Caco-2 (cell line): ENCODE measurements at regions not wholly inside any gene's neighbourhood (a gene's known extent, or its start where the extent isn't known, plus 50 kb on each side); places are given as distances from the start of the nearest gene placed in this dataset.

ENCODE experiments used
- BruUV-seq: library from RNA; stranded (reverse); fragments of 400-500 nt; replicated peaks from 2 replicates; lab custom pipeline; 2021; lab: Mats Ljungman, UMichigan
- CTCF ChIA-PET: fragments of 300-600 bp; sonication (Branson Sonifier 250); formaldehyde crosslinking; loops from one replicate; lab custom pipeline; 2022; ENCODE audit warnings: antibody characterized with exemption; lab: Charles Lee
- POLR2A ChIA-PET: fragments of 300-600 bp; sonication (Branson Sonifier 250); formaldehyde crosslinking; loops from one replicate; lab custom pipeline; 2022; ENCODE audit warnings: antibody characterized with exemption; lab: Charles Lee
- DNase-seq, 2 experiments: peaks; one replicate each; pipeline versions ENCODE4 v3.0.0 to v3.0.0-alpha.2; 2020 to 2022
- H3K27me3 ChIP-seq: replicated peaks from 2 replicates; pipeline ENCODE4 v1.6.0; 2011; ENCODE audit warnings: low read length; ENCODE audit not compliant: control insufficient read depth, insufficient read depth
- H3K36me3 ChIP-seq: 2 replicates; pipeline ENCODE4 v1.5.1; 2011; ENCODE audit warnings: low read length; ENCODE audit not compliant: control insufficient read depth, insufficient read depth
- H3K4me1 ChIP-seq: fragments of 250-450 bp; sonication (Bioruptor Pico); 2 replicates; pipeline ENCODE4 v1.5.1; 2020; ENCODE audit warnings: mild to moderate bottlenecking
- H3K4me3 ChIP-seq: 2 replicates; pipeline ENCODE4 v1.5.1; 2011; ENCODE audit warnings: low read depth, mild to moderate bottlenecking, control low read depth, low read length
- H3K9me3 ChIP-seq: fragments of 250-450 bp; sonication (Bioruptor Pico); 2 replicates; pipeline ENCODE4 v1.5.1; 2020; ENCODE audit warnings: mild to moderate bottlenecking, moderate library complexity
- H3K27ac Mint-ChIP-seq: one replicate; pipeline ENCODE4 v1.8.0; 2022; ENCODE audit warnings: mixed read lengths; ENCODE audit not compliant: unreplicated experiment
- H3K27me3 Mint-ChIP-seq: one replicate; pipeline ENCODE4 v1.8.0; 2022; ENCODE audit warnings: mixed read lengths; ENCODE audit not compliant: insufficient read depth, unreplicated experiment
- H3K36me3 Mint-ChIP-seq: one replicate; pipeline ENCODE4 v1.8.0; 2022; ENCODE audit warnings: mild to moderate bottlenecking, mixed read lengths; ENCODE audit not compliant: insufficient read depth, unreplicated experiment
- H3K4me1 Mint-ChIP-seq: one replicate; pipeline ENCODE4 v1.8.0; 2022; ENCODE audit warnings: low read depth, mixed read lengths; ENCODE audit not compliant: unreplicated experiment
- H3K4me3 Mint-ChIP-seq: one replicate; pipeline ENCODE4 v1.8.0; 2022; ENCODE audit warnings: mild to moderate bottlenecking, moderate library complexity, mixed read lengths; ENCODE audit not compliant: unreplicated experiment
- H3K9me3 Mint-ChIP-seq: one replicate; pipeline ENCODE4 v1.8.0; 2022; ENCODE audit warnings: mixed read lengths; ENCODE audit not compliant: unreplicated experiment
- intact Hi-C: fragments of 100-400 bp; cut with micrococcal nuclease; formaldehyde crosslinking; loops from one replicate; pipeline ENCODE4 v1.10.0; 2022; ENCODE audit not compliant: unreplicated experiment
- TF ChIP-seq, protein P1 (sequence below), 2 experiments: fragments of 200-600 bp in 1 of 2; IDR thresholded peaks; 1 replicate in 1 of 2; 2 replicates in 1 of 2; pipeline versions ENCODE4 v1.5.1 to v1.8.0; 2011 to 2022; ENCODE audit warnings: antibody characterized with exemption in 1 of 2, control low read depth in 1 of 2, inconsistent platforms in 1 of 2, low read depth in 1 of 2, low read length in 1 of 2, mild to moderate bottlenecking in 1 of 2, moderate library complexity in 1 of 2; ENCODE audit not compliant: insufficient read depth in 1 of 2, severe bottlenecking in 1 of 2, unreplicated experiment in 1 of 2

DNA sequence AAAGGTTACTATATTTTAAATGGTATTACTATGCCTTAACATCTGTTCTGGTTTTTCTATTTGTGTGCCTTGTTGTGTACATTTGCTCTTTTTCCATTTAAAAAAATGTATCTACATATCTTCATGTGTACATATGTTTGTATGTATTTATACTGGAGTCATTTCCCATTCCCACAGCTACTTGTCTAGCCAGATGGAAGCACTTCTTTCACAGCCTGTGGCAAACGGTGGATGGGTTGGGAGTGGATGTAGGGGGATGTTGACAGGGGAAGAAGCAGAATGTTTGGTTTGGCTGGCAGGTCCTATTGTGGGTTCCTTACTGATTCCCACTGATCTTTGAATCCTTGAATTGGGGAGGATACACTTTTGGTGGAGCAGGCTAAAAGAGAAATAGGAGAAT, 93.6 kb upstream of the CNTNAP4 start:
- Mint-ChIP-seq H3K27me3 (no peaks in the 10 kb centered on the region), H3K36me3 (no peaks in the 10 kb centered on the region), H3K4me1 (no peaks in the 10 kb centered on the region), H3K4me3 (no peak overlapping the region), H3K27ac (no peak overlapping the region), H3K9me3 (peaks cover 16% of the 10 kb centered on the region)
- no TSS peak for BruUV-seq
- intact Hi-C loops: no loop called here
- H3K27me3 ChIP-seq: no peaks in the 10 kb centered on the region
- ChIA-PET CTCF (no interaction called here), POLR2A (no interaction called here)
- H3K36me3 ChIP-seq: no peaks in the 10 kb centered on the region
- H3K4me3 ChIP-seq: no peak overlapping the region
- TF ChIP-seq, protein P1, sequence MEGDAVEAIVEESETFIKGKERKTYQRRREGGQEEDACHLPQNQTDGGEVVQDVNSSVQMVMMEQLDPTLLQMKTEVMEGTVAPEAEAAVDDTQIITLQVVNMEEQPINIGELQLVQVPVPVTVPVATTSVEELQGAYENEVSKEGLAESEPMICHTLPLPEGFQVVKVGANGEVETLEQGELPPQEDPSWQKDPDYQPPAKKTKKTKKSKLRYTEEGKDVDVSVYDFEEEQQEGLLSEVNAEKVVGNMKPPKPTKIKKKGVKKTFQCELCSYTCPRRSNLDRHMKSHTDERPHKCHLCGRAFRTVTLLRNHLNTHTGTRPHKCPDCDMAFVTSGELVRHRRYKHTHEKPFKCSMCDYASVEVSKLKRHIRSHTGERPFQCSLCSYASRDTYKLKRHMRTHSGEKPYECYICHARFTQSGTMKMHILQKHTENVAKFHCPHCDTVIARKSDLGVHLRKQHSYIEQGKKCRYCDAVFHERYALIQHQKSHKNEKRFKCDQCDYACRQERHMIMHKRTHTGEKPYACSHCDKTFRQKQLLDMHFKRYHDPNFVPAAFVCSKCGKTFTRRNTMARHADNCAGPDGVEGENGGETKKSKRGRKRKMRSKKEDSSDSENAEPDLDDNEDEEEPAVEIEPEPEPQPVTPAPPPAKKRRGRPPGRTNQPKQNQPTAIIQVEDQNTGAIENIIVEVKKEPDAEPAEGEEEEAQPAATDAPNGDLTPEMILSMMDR (IDR thresholded peaks at IDR 0.05; ENCODE audit: insufficient read depth in 1 of 2, low read depth in 1 of 2, low read length in 1 of 2, severe bottlenecking in 1 of 2, unreplicated experiment in 1 of 2): no peak
- DNase-seq: no peak
- peaks cover 12% of the 10 kb centered on the region for H3K9me3 ChIP-seq
- H3K4me1 ChIP-seq: no peaks in the 10 kb centered on the region

GRCh38 chr16:76190057-76190456, 87.1 kb upstream of the CNTNAP4 start:
- no peak for DNase-seq
- ChIA-PET CTCF (no interaction called here), POLR2A (no interaction called here)
- Histone ChIP-seq H3K4me3 (no peak overlapping the region), H3K9me3 (peaks cover 7% of the 10 kb centered on the region; the same call in 1 of the 2 replicates), H3K36me3 (no peaks in the 10 kb centered on the region), H3K27me3 (no peaks in the 10 kb centered on the region), H3K4me1 (peaks cover 8% of the 10 kb centered on the region; the same call in 1 of the 2 replicates)
- no peaks in the 10 kb centered on the region for H3K27me3 Mint-ChIP-seq
- TF ChIP-seq, protein P1 (IDR thresholded peaks at IDR 0.05; ENCODE audit: insufficient read depth in 1 of 2, low read depth in 1 of 2, low read length in 1 of 2, severe bottlenecking in 1 of 2, unreplicated experiment in 1 of 2): no peak
- H3K4me1 Mint-ChIP-seq: peaks cover 12% of the 10 kb centered on the region
- no peak overlapping the region for H3K4me3 Mint-ChIP-seq
- H3K9me3 Mint-ChIP-seq: peaks cover 18% of the 10 kb centered on the region
- BruUV-seq: no TSS peak
- intact Hi-C loops: no loop called here
- H3K36me3 Mint-ChIP-seq: peaks cover 4% of the 10 kb centered on the region
- H3K27ac Mint-ChIP-seq: no peak overlapping the region

GRCh38 chr16:76190480-76190879, 86.7 kb upstream of the CNTNAP4 start:
- Mint-ChIP-seq H3K27ac (no peak overlapping the region), H3K9me3 (peaks cover 18% of the 10 kb centered on the region), H3K36me3 (peaks cover 4% of the 10 kb centered on the region), H3K4me1 (peaks cover 15% of the 10 kb centered on the region), H3K27me3 (no peaks in the 10 kb centered on the region), H3K4me3 (no peak overlapping the region)
- no peaks in the 10 kb centered on the region for H3K27me3 ChIP-seq
- ChIA-PET CTCF (no interaction called here), POLR2A (no interaction called here)
- H3K4me1 ChIP-seq: peaks cover 12% of the 10 kb centered on the region
- peaks cover 7% of the 10 kb centered on the region; the same call in 1 of the 2 replicates for H3K9me3 ChIP-seq
- H3K36me3 ChIP-seq: no peaks in the 10 kb centered on the region
- DNase-seq: no peak
- H3K4me3 ChIP-seq: no peak overlapping the region
- intact Hi-C loops: no loop called here
- TF ChIP-seq, protein P1 (IDR thresholded peaks at IDR 0.05; ENCODE audit: insufficient read depth in 1 of 2, low read depth in 1 of 2, low read length in 1 of 2, severe bottlenecking in 1 of 2, unreplicated experiment in 1 of 2): no peak
- BruUV-seq: no TSS peak
